ENCODE measurements at regions not wholly inside any gene's neighbourhood (a gene's known extent, or its start where the extent isn't known, plus 50 kb on each side); places are given as distances from the start of the nearest gene placed in this dataset.

DNA sequence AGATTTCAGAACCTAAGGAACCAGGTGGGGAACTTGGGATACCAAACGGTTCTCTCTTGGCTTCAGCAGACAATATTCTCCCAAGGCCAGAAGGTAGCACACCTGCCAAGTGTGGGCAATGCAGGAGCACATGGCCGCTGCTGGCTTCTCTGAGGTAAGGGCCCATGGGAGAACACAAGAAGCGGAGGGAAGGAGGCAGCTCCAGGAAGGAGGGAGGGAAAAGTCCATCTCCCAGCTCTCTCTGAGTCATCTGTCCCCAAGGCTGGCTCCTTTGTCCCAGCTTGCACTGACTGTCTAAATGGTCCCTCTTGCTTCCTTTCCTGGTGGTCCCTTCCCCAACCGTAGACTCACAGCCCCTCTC, 557.9 kb upstream of the CADM1 start (continued):
- TF ChIP-seq, protein P1, sequence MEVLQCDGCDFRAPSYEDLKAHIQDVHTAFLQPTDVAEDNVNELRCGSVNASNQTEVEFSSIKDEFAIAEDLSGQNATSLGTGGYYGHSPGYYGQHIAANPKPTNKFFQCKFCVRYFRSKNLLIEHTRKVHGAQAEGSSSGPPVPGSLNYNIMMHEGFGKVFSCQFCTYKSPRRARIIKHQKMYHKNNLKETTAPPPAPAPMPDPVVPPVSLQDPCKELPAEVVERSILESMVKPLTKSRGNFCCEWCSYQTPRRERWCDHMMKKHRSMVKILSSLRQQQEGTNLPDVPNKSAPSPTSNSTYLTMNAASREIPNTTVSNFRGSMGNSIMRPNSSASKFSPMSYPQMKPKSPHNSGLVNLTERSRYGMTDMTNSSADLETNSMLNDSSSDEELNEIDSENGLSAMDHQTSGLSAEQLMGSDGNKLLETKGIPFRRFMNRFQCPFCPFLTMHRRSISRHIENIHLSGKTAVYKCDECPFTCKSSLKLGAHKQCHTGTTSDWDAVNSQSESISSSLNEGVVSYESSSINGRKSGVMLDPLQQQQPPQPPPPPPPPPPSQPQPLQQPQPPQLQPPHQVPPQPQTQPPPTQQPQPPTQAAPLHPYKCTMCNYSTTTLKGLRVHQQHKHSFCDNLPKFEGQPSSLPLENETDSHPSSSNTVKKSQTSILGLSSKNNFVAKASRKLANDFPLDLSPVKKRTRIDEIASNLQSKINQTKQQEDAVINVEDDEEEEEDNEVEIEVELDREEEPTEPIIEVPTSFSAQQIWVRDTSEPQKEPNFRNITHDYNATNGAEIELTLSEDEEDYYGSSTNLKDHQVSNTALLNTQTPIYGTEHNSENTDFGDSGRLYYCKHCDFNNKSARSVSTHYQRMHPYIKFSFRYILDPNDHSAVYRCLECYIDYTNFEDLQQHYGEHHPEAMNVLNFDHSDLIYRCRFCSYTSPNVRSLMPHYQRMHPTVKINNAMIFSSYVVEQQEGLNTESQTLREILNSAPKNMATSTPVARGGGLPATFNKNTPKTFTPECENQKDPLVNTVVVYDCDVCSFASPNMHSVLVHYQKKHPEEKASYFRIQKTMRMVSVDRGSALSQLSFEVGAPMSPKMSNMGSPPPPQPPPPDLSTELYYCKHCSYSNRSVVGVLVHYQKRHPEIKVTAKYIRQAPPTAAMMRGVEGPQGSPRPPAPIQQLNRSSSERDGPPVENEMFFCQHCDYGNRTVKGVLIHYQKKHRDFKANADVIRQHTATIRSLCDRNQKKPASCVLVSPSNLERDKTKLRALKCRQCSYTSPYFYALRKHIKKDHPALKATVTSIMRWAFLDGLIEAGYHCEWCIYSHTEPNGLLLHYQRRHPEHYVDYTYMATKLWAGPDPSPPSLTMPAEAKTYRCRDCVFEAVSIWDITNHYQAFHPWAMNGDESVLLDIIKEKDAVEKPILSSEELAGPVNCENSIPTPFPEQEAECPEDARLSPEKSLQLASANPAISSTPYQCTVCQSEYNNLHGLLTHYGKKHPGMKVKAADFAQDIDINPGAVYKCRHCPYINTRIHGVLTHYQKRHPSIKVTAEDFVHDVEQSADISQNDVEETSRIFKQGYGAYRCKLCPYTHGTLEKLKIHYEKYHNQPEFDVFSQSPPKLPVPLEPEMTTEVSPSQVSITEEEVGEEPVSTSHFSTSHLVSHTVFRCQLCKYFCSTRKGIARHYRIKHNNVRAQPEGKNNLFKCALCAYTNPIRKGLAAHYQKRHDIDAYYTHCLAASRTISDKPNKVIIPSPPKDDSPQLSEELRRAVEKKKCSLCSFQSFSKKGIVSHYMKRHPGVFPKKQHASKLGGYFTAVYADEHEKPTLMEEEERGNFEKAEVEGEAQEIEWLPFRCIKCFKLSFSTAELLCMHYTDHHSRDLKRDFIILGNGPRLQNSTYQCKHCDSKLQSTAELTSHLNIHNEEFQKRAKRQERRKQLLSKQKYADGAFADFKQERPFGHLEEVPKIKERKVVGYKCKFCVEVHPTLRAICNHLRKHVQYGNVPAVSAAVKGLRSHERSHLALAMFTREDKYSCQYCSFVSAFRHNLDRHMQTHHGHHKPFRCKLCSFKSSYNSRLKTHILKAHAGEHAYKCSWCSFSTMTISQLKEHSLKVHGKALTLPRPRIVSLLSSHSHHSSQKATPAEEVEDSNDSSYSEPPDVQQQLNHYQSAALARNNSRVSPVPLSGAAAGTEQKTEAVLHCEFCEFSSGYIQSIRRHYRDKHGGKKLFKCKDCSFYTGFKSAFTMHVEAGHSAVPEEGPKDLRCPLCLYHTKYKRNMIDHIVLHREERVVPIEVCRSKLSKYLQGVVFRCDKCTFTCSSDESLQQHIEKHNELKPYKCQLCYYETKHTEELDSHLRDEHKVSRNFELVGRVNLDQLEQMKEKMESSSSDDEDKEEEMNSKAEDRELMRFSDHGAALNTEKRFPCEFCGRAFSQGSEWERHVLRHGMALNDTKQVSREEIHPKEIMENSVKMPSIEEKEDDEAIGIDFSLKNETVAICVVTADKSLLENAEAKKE (CRISPR knock-in tag; IDR thresholded peaks at IDR 0.05), result no peak
- no peak for TF ChIP-seq EZH2phosphoT487 (IDR thresholded peaks at IDR 0.05; ENCODE audit: unreplicated experiment)
- TF ChIP-seq, protein P2, sequence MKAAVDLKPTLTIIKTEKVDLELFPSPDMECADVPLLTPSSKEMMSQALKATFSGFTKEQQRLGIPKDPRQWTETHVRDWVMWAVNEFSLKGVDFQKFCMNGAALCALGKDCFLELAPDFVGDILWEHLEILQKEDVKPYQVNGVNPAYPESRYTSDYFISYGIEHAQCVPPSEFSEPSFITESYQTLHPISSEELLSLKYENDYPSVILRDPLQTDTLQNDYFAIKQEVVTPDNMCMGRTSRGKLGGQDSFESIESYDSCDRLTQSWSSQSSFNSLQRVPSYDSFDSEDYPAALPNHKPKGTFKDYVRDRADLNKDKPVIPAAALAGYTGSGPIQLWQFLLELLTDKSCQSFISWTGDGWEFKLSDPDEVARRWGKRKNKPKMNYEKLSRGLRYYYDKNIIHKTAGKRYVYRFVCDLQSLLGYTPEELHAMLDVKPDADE (IDR thresholded peaks at IDR 0.05), result no peak
- TF ChIP-seq ZNF114 (CRISPR knock-in tag; IDR thresholded peaks at IDR 0.05), result no peak
- TF ChIP-seq, protein P3, sequence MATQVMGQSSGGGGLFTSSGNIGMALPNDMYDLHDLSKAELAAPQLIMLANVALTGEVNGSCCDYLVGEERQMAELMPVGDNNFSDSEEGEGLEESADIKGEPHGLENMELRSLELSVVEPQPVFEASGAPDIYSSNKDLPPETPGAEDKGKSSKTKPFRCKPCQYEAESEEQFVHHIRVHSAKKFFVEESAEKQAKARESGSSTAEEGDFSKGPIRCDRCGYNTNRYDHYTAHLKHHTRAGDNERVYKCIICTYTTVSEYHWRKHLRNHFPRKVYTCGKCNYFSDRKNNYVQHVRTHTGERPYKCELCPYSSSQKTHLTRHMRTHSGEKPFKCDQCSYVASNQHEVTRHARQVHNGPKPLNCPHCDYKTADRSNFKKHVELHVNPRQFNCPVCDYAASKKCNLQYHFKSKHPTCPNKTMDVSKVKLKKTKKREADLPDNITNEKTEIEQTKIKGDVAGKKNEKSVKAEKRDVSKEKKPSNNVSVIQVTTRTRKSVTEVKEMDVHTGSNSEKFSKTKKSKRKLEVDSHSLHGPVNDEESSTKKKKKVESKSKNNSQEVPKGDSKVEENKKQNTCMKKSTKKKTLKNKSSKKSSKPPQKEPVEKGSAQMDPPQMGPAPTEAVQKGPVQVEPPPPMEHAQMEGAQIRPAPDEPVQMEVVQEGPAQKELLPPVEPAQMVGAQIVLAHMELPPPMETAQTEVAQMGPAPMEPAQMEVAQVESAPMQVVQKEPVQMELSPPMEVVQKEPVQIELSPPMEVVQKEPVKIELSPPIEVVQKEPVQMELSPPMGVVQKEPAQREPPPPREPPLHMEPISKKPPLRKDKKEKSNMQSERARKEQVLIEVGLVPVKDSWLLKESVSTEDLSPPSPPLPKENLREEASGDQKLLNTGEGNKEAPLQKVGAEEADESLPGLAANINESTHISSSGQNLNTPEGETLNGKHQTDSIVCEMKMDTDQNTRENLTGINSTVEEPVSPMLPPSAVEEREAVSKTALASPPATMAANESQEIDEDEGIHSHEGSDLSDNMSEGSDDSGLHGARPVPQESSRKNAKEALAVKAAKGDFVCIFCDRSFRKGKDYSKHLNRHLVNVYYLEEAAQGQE (IDR thresholded peaks at IDR 0.05; ENCODE audit: unreplicated experiment), result no peak
